NCI-H526 (cell line): ENCODE measurements at regions not wholly inside any gene's neighbourhood (a gene's known extent, or its start where the extent isn't known, plus 50 kb on each side); places are given as distances from the start of the nearest gene placed in this dataset.
A peak's percentile ranks its signal among the peaks of the same experiment; 100 is the strongest.
"Not testable (repeated sequence)": the region's sequence is repeated elsewhere in the genome, so short reads cannot be mapped to it uniquely, and the experiment has no call there.

Experiments used
- DNase-seq, 2 experiments: peaks; one replicate each; lab custom pipeline; 2025; lab: John Stamatoyannopoulos, UW

DNA sequence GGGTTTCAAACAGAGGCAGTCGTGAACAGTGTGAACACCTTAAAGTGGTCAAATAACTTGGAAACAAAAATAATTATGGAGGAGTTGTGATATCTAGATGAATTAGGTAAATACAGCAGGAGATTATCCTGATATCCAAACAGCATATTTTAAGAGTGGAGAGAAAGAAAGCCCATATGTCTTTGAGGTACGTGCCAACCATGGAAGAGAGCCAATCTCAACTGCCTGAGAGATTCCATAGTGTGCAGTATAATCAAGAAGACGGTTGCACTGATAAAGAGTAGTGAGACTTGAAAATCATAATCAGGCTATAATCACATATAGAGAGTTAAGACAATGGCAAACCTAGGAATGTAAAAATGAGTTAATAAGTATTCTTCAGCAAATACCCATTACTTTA lies 472.8 kb upstream of the SLITRK5 start:
- DNase-seq = no peak

DNA sequence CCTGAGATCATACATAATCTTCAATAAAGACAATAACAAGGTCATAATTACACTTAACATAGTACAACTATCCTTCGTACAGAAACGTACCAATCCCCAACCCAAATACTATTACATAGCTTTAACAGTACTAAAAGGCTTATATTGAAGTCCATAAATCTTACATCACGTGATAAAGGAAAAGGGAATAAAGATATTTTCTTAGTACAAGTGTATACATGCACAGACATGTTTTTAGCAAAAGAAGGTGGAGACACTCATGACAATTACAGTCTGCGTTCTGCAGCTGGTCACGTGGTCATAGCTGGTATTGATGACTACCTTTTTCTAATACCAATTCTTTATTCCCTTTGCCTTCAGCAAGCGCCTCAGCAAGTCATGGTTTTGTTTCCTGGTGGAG lies 464.5 kb upstream of the SLITRK5 start:
- no peak for DNase-seq

DNA sequence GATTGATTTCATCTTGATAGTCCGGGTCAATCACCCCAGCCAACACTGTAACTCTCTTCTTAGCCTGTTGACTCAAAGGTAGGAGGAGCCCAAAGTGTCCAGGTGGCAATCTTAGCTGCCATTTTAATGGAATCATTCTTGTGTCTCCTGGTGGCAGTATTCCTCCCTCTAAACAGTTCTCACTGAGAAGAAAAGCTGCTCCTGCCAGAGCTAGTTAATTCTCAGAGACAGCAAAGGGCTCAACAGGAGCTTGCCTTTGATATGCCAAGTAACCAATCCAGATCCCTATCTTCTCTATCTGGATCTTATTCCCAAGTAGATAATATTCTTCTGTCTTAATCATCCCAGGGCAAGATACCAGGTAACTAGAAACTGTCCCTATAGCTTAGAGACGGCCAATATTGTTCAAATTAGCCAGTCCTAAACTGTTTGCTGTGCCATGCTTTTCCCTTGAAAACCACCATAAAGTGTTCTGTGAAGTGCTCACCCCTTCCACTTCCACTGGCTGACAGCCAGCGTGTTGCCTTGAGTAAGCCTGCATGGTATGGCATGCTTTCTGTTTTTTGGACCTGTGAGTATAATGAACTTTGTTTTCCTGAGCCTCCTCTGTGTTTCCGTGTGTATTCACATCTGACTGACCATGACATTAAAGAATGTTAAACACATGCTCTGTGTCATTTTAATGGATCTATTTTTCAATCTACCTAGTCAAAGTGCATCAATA lies 463.7 kb upstream of the SLITRK5 start:
- no peak for DNase-seq

DNA sequence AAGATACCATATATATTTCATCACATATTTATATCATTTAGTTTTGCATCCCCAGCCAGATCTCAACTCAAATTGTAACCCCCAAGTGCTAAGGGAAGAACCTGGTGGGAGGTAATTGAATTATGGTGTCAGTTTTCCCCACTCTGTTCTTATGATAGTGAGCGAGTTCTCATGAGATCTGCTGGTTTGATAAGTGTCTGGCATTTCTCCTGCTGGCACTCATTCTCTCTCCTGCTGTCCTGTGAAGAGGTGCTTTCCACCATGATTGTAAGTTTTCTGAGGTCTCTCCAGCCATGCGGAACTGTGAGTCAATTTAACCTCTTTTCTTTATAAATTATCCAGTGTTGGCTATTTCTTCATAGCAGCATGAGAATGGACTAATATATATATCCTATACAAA lies 462.5 kb upstream of the SLITRK5 start:
- no peak for DNase-seq

DNA sequence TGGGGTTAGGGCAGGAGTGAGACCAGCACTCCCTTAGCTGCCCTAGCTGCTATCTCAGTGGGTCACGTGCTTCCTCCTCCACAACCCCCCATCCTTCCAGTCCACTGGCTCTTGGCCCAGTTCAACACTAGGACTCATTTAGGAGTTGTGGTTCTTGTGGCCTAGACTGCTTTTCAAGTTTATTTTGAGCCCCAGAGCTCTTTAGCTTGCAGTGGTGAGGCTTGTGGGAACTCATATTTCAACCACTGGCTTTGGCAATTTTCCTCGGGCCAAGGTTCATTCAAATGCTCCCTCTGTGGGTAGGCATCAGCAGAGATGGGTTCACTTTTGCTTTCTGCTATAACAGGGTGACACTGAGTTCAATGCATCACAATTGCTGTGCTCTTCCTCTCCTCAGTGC lies 436.2 kb upstream of the SLITRK5 start:
- no peak for DNase-seq

DNA sequence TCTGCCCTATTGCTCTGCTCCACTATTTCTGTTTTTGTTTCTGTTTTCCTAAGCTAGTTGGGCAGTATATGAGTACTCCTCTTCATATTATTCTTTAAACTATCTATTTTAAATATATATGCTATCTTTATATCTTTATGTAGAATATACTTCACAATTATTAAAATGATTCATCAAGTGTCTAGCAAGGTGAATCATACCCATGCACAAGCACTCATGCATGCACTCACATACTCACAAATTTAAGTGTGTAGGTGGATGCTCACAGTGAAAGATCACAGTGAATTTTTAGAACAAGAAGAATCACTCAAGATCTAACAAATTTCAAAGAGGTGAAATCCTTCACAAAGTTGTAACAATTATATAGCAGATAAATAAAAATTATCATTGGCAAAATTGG lies 435.6 kb upstream of the SLITRK5 start:
- no peak for DNase-seq

DNA sequence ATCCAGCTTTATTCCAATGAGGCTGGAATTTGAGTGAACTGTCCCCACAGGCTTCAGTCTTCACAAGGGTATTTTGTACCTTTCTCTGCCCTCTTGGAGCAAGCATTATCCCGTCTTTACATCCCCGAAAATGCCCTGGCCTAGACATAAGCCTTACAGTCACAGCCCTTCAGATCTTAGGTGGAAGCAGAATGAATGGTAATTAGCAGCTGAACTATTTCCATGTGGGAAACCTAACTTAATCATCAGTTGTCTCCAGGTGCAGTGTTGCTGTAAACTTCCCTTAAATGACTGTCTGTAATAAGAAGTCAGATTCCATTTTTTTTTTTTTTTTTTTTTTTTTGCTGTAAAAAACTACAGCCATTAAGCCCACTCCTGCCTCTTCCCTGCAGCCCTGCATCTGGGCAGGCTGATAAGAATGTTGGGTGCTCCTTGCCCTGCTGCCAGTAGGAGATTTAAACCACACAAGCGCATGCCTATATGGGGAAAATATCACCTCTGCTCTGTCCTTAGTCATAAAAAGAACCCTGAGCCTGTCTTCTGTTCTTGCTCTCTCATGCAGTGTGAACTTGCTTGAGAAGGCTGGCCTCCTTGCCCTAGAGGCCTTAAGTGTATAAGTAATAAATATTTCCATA lies 426.8 kb upstream of the SLITRK5 start:
- no peak for DNase-seq

DNA sequence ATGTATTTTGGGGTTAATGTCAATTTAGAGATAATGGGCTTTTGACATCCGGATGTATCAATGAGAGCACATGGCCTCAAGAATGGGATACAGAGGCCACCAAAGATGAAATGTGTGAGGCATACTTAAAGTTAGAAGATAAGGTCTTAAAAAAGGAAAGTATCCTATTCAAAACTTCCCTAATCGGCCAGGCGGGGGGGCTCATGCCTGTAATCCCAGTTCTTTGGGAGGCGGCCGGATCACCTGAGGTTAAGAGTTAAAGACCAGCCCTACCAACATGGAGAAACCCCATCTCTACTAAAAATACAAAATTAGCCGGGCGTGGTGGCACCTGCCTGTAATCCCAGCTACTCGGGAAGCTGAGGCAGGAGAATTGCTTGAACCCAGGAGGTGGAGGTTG lies 421.3 kb upstream of the SLITRK5 start:
- not testable (repeated sequence) for DNase-seq

DNA sequence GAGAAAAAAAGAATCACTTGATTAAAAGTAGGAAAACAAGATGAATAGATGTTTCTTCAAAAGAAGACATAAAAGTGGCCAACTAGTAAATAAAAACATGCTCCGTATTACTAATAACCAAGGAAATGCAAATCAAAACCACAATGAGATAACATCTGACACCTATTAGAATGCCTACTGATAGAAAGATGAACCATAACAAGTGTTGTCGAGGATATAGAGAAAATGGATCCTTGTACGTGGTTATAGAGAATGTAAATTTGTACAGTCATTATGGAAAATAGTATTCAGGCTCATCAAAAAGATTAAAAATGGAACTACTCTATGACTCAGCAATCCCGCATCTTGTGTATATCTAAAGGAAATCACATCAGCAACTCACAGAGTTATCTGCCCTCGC lies 415.8 kb upstream of the SLITRK5 start:
- DNase-seq = no peak

DNA sequence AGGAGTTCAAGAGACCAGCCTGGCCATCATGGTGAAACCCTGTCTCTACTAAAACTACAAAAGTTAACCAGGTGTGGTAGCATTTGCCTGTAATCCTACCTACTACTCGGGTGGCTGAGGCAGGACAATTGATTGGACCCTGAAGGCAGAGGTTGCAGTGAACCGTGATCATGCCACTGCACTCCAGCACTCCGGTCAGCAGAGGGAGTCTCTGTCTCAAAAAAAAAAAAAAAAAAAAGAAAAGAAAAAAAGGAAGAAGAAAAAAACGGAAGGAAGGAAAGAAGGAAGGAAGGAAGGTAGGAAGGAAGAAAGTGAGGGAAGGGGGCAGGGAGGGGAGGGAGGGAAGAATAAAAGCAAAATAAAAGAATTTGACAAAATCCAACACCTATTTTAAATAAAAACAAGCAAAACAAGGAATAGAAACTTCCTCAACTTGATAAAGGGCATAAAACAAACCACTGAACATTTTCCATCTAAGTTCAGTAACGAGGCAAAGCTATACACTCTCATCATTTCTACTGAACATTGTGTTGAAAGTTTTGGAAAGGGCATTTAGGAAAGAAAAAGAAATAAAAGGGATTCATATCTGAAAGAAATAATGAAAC lies 411.6 kb upstream of the SLITRK5 start:
- peak; percentile 13 to 59 for DNase-seq

DNA sequence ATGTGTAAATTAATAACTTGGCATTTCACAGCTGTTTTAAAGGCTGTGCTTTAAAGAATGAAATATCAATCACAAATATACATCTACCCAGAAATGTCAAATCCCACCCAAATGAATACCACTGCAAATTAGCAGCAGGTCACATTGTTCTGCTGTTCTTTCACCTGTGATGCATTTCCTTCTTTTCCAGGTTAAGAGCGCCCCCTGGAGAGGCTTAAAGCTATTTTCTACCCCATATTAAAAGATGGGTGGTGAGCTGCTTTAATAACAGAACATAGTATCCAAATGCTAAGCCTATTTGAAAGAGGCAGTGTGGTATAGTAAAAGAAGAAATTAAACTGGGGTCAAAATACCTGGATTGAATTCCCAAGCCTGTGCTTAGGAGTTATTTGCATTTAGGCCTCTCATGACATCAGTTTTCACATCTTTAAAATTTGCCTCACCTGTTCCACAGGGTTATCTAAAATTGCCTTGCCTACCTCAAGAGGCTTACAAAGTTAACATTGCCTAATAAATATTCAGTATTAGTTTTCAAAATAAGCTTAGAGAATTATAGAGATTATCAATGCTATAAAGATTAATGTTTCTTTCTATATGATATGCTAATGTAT lies 396.9 kb upstream of the SLITRK5 start:
- peak; percentile 74 to 92 for DNase-seq

DNA sequence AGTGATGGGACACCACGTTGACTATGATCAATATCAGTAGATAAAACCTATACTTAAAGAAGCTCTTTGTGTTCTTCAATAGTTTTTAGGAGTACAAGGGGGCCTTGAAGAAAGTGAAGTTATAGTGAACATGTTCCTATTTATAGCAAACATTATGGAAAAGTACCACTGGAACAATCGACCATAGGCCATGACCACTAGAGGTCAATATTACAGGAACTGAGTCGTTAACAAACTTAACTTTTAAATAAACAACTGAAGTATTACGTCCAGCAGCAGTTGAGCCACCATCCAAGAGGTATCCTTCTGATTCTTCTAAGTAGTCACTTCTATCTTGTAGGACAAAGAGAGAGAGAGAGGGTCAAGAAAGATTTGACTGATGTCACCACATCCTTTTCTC lies 391.0 kb upstream of the SLITRK5 start:
- DNase-seq = no peak

DNA sequence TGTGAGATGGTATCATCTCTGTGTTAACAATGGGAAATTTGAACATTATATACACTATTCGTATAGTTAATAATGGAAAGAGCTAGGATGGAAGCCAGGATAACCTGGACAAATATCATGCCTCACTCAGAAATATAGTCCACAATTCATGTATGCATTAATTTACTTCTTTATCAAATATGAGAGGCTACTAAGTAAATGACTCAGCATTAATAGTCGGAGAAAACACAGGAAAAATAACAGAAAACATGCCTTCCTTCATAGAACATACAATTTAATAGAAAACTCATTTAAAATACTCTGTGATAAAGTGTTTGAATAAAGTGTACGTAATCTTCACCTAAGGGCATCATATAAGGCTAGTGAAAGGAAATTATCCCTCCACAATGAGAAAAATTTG lies 383.4 kb upstream of the SLITRK5 start:
- DNase-seq = no peak

DNA sequence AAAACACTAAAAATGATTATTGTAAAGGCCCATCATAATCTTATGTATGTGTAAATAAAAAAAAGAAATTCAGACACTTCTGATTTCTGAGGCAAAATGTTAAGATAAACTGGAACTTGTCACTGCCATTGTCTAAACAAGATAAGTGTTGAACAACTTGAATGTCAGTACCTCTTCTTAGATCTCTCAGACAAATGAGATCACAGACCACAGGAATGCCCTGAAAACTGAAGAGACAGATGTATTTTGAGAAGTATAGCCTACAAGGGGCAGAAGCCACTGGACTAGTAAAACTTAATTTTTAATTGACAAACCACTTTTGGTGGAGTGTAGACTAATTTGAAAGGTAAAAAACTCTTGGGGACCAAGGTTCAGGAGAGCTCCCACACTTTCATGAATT lies 375.5 kb upstream of the SLITRK5 start:
- no peak for DNase-seq

DNA sequence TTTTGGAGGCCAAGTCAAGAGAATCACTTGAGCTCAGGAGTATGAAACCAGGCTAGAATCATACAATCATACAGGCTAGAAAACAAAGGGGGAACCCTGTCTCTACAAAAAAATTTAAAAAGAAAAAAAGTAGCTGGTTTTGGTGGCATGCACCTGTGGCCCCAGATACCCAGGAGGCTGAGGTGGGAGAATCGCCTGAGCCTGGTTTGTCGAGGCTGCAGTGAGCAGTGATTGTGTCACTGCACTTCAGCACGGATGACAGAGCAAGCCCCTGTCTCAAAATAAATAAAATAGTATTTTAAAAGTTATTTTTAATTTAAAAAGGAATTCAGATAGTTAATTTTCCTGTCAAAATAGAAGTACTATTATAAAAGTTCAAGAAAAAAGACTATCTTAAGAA lies 369.1 kb upstream of the SLITRK5 start:
- DNase-seq = no peak

DNA sequence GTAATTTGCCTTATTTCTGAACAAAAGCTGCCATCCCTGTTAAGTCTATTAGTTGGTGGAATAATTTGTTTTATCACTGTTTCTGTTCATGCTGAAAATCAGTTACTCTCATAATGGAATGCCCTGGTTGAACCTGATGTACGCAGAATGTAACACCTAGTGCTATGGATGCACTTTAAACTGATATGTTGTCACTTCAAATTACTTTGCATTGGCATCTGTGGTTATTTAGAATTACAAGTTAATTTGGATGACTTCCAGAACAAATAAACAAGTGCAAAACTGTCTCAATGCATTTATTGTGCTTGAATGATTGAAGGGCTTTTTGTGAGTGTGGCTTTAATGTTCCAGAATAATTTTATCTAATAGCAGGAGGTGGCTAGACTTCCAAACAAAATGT lies 368.2 kb upstream of the SLITRK5 start:
- no peak for DNase-seq

DNA sequence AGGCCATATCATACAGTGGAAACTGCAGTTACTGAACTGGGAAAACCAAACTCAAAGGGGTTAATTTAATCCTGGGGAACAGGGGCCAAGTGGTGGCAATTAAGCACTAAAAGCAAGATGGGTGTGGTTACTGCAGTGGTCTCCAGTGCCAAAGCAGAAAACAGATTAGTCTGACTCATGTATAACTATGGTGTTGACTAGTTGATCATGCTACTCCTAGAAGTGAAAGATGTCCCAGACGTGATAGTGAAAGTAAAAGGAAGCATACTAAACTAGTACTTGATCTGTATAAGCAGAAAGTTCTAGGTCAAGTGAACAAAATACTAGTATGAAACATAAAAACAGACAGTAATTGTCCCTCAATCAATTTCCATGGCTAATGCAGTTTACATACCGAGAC lies 360.0 kb upstream of the SLITRK5 start:
- no peak for DNase-seq

DNA sequence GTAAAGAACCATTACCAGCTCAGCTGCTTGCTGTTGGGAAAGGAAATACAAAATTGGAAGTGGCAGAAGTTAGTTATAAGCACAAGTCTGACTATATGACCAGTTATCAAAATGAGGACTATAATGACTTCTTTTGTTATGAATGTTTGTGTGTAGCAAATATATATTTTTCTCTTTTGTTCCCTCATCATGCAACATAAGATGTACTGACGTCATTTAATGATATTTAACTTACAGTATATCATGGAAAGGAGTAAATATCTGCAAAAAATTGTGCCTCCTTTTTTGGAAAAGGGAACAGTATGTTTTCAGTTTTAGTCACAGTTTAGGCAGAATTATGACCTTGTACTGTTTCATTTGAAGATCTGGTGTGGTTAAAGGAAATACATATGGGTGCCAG lies 356.3 kb upstream of the SLITRK5 start:
- no peak for DNase-seq

DNA sequence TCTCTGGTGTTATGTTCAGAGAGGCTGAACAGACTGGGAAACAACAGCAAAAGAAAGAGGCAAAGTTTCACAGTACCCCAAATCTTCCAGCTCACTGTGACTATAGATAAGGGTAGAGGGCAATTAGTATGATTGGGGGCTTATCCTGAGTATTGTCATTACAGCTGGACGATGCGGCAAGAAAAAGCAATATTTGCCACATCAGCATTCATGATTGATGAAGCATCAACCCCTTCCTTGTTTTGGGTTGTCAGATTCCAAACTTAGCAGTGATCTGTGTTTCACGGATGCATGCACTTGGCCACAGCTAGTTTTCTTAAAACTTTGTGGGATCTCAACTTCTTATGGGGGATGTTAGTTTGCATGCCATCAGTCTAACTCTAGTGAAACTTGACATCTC lies 348.8 kb upstream of the SLITRK5 start:
- no peak for DNase-seq

DNA sequence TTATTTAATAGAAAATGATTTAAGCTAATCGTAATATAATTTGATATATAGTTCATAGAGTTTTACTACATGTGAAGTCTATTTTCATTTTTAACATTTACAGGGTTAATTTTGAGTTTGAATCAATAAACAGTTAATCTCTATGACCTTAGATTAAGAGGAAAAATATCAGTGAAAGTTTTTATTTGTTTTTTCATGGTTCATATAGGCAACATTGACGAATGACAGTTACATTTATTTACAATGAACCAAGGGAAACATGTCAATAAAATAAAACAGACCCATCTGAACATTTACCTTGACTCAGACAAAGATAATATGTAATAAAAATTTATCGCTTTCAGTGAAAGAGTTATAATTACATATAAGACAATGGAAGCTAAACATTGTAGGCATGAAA lies 346.6 kb upstream of the SLITRK5 start:
- no peak for DNase-seq

DNA sequence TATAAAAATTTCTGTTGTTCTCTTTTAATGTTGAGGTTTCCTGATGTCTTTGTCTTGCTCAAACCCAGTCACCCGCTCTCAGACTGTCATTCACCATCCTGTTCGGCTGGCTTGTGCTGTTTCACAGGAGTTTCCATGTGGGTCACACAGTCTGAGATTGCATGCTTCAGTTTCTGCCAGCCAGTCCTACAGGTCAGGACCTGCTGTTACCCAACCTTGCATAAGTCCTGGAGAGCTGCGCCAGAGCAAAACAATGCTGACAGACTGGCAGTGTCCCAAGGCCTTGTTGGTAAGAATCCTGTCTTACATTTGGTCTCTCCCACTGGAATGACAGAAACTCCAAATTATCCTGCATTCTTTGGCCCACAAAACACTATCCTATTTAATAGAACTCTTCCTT lies 340.0 kb upstream of the SLITRK5 start:
- no peak for DNase-seq

DNA sequence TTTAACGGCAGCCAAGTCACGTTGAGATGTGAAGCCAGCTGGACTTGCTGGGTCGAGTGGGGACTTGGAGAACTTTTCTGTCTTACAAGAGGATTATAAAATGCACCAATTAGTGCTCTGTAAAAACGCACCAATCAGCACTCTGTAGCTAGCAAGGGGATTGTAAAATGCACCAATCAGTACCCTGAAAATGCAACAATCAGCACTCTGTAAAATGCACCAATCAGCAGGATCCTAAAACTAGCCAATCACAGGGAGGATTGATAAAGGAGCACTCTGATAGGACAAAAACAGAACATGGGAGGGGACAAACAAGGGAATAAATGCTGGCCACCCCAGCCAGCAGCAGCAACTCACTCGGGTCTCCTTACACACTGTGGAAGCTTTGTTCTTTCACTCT lies 337.6 kb upstream of the SLITRK5 start:
- DNase-seq = no peak

DNA sequence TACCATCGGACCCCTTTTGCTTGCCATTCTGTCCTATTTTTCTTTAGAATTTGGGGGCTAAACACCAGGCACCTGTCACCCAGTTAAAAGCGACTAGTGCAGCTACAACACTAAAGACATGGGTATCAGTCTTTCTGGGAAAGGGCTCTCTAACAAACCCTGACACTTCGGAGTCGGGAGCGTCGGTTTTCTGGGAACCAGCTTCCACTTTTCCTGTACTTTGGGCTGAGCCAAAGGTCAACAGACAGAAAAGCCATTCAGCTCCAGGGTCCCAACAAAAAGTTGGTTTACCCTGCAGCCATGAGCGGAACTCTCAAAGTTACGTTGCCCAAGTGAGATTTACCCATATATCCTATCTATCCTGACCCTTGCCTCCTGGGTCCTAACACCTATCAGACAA lies 337.0 kb upstream of the SLITRK5 start:
- no peak for DNase-seq
